ENCODE measurements at regions not wholly inside any gene's neighbourhood (a gene's known extent, or its start where the extent isn't known, plus 50 kb on each side); places are given as distances from the start of the nearest gene placed in this dataset.

- no peak overlapping the region for H3K4me3 ChIP-seq (ENCODE audit: low read depth, low read length)
- no peaks in the 10 kb centered on the region for H3K27me3 ChIP-seq (ENCODE audit: control insufficient read depth, insufficient read depth, low read length)
- no peak for TF ChIP-seq CTCF (IDR thresholded peaks at IDR 0.05; ENCODE audit: insufficient read depth, low read length, severe bottlenecking)
- FAIRE-seq = no peak
- H3K36me3 ChIP-seq (ENCODE audit: control insufficient read depth, insufficient read depth, low read length) = no peaks in the 10 kb centered on the region
- DNase-seq (ENCODE audit: low read depth) = no peak
Observed at GRCh38 chr22:48736593-48737460, 1090.8 kb downstream of the BRD1 start.

GRCh38 chr22:48734961-48735360 is 1092.7 kb downstream of the BRD1 start:
- no peak for TF ChIP-seq CTCF (IDR thresholded peaks at IDR 0.05; ENCODE audit: insufficient read depth, low read length, severe bottlenecking)
- no peak for DNase-seq (ENCODE audit: low read depth)
- no peaks in the 10 kb centered on the region for H3K27me3 ChIP-seq (ENCODE audit: control insufficient read depth, insufficient read depth, low read length)
- FAIRE-seq = no peak
- no peak overlapping the region for H3K4me3 ChIP-seq (ENCODE audit: low read depth, low read length)
- no peaks in the 10 kb centered on the region for H3K36me3 ChIP-seq (ENCODE audit: control insufficient read depth, insufficient read depth, low read length)

- no peak for FAIRE-seq
- Histone ChIP-seq H3K36me3 (ENCODE audit: control insufficient read depth, insufficient read depth, low read length) (no peaks in the 10 kb centered on the region), H3K27me3 (ENCODE audit: control insufficient read depth, insufficient read depth, low read length) (no peaks in the 10 kb centered on the region), H3K4me3 (ENCODE audit: low read depth, low read length) (no peak overlapping the region)
- no peak for TF ChIP-seq CTCF (IDR thresholded peaks at IDR 0.05; ENCODE audit: insufficient read depth, low read length, severe bottlenecking)
- DNase-seq (ENCODE audit: low read depth) = no peak
Observed at GRCh38 chr22:48734359-48734758, 1093.3 kb downstream of the BRD1 start.

GRCh38 chr22:48729499-48730171 is 1098.0 kb downstream of the BRD1 start:
- no peaks in the 10 kb centered on the region for H3K27me3 ChIP-seq (ENCODE audit: control insufficient read depth, insufficient read depth, low read length)
- no peaks in the 10 kb centered on the region for H3K36me3 ChIP-seq (ENCODE audit: control insufficient read depth, insufficient read depth, low read length)
- FAIRE-seq = no peak
- H3K4me3 ChIP-seq (ENCODE audit: low read depth, low read length) = no peak overlapping the region
- DNase-seq (ENCODE audit: low read depth) = no peak
- no peak for TF ChIP-seq CTCF (IDR thresholded peaks at IDR 0.05; ENCODE audit: insufficient read depth, low read length, severe bottlenecking)

- FAIRE-seq = no peak
- TF ChIP-seq CTCF (IDR thresholded peaks at IDR 0.05; ENCODE audit: insufficient read depth, low read length, severe bottlenecking) = no peak
Observed at GRCh38 chr22:48727454-48728058, 1100.1 kb downstream of the BRD1 start.

More at GRCh38 chr22:48727454-48728058, 1100.1 kb downstream of the BRD1 start:
- Histone ChIP-seq H3K4me3 (ENCODE audit: low read depth, low read length) (no peak overlapping the region), H3K27me3 (ENCODE audit: control insufficient read depth, insufficient read depth, low read length) (no peaks in the 10 kb centered on the region), H3K36me3 (ENCODE audit: control insufficient read depth, insufficient read depth, low read length) (no peaks in the 10 kb centered on the region)
- DNase-seq (ENCODE audit: low read depth) = no peak

Measured in bronchial epithelial cell (primary cell).